MM.1S (cell line): ENCODE measurements at regions not wholly inside any gene's neighbourhood (a gene's known extent, or its start where the extent isn't known, plus 50 kb on each side); places are given as distances from the start of the nearest gene placed in this dataset.

Experiments
- DNase-seq: peaks from one replicate; pipeline ENCODE4 v3.0.0-alpha.2; 2015
- H2AFZ ChIP-seq: fragments of 300-600 bp; sonication (generic); 2 replicates; pipeline ENCODE4 v1.6.0; 2016; ENCODE audit warnings: antibody characterized with exemption, low read length
- H3F3A ChIP-seq: fragments of 300-600 bp; sonication (generic); 2 replicates; pipeline ENCODE4 v1.6.1; 2016; ENCODE audit warnings: mild to moderate bottlenecking, antibody characterized with exemption, low read length, moderate library complexity, mixed read lengths; ENCODE audit not compliant: insufficient read depth
- H3K27ac ChIP-seq: fragments of 300-600 bp; sonication (generic); 2 replicates; pipeline ENCODE4 v1.5.1; 2016; ENCODE audit warnings: mild to moderate bottlenecking, low read length
- H3K27me3 ChIP-seq: fragments of 300-600 bp; sonication (generic); replicated peaks from 2 replicates; pipeline ENCODE4 v1.6.0; 2016; ENCODE audit warnings: low read length; ENCODE audit not compliant: insufficient read depth
- H3K36me3 ChIP-seq: fragments of 300-600 bp; sonication (generic); replicated peaks from 2 replicates; pipeline ENCODE4 v1.6.1; 2016; ENCODE audit warnings: mild to moderate bottlenecking, low read length, mixed read lengths; ENCODE audit not compliant: insufficient read depth
- H3K4me1 ChIP-seq: fragments of 300-600 bp; sonication (generic); 2 replicates; pipeline ENCODE4 v1.6.1; 2016; ENCODE audit warnings: low read length, mixed read lengths
- H3K4me2 ChIP-seq: fragments of 300-600 bp; sonication (generic); 2 replicates; pipeline ENCODE4 v1.6.0; 2016; ENCODE audit warnings: low read depth, low read length
- H3K4me3 ChIP-seq: fragments of 300-600 bp; sonication (generic); 2 replicates; pipeline ENCODE4 v1.5.1; 2016; ENCODE audit warnings: low read length, mixed read lengths
- H3K79me2 ChIP-seq: fragments of 300-600 bp; sonication (generic); 2 replicates; pipeline ENCODE4 v1.6.1; 2016; ENCODE audit warnings: mixed run types, low read length, mixed read lengths
- H3K9ac ChIP-seq: fragments of 300-600 bp; sonication (generic); 2 replicates; pipeline ENCODE4 v1.6.1; 2016; ENCODE audit warnings: low read length, mixed read lengths
- H3K9me2 ChIP-seq: fragments of 300-600 bp; sonication (generic); replicated peaks from 2 replicates; pipeline ENCODE4 v1.6.1; 2016; ENCODE audit warnings: mild to moderate bottlenecking, low read length, mixed read lengths; ENCODE audit not compliant: insufficient read depth
- H3K9me3 ChIP-seq: fragments of 300-600 bp; sonication (generic); replicated peaks from 2 replicates; pipeline ENCODE4 v1.6.1; 2016; ENCODE audit warnings: mild to moderate bottlenecking, low read length, mixed read lengths; ENCODE audit not compliant: insufficient read depth
- H4K20me1 ChIP-seq: fragments of 300-600 bp; sonication (generic); 2 replicates; pipeline ENCODE4 v1.6.1; 2016; ENCODE audit warnings: mild to moderate bottlenecking, low read length, moderate library complexity, mixed read lengths; ENCODE audit not compliant: insufficient read depth
- EZH2 ChIP-seq: fragments of 300-600 bp; sonication (generic); optimal IDR thresholded peaks from 2 replicates; pipeline ENCODE3; 2017; ENCODE audit warnings: low read depth, mild to moderate bottlenecking, antibody characterized with exemption, low read length, mixed read lengths
- EZH2phosphoT487 ChIP-seq: fragments of 300-600 bp; sonication (generic); IDR thresholded peaks from 2 replicates; pipeline ENCODE4 v1.6.1; 2018; ENCODE audit warnings: antibody characterized with exemption, low read length
- TF ChIP-seq, protein P1 (sequence below): fragments of 300-600 bp; sonication (generic); IDR thresholded peaks from 2 replicates; pipeline ENCODE4 v1.5.1; 2016; ENCODE audit warnings: antibody characterized with exemption, low read length, mixed read lengths

DNA sequence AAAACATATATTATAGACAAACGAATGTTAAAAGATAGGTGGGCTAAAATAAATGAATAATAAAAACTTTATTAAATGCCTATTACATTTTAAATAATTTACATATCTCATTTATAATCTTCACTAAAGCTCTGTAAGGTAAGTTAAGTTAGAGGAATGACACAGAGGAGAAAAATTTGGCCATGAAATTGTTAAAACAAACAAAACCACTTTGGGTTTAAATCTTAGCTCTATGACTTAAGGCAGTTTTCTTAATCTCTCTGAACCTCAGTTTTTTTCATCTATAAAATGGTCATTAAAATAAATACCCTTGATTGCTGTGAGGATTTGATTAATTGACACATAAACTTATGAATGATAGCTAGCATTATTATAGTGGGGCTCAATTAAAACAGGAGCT lies 404.8 kb upstream of the ATP11B start:
- H3K27ac ChIP-seq: peak overlapping the region; percentile 70

DNA sequence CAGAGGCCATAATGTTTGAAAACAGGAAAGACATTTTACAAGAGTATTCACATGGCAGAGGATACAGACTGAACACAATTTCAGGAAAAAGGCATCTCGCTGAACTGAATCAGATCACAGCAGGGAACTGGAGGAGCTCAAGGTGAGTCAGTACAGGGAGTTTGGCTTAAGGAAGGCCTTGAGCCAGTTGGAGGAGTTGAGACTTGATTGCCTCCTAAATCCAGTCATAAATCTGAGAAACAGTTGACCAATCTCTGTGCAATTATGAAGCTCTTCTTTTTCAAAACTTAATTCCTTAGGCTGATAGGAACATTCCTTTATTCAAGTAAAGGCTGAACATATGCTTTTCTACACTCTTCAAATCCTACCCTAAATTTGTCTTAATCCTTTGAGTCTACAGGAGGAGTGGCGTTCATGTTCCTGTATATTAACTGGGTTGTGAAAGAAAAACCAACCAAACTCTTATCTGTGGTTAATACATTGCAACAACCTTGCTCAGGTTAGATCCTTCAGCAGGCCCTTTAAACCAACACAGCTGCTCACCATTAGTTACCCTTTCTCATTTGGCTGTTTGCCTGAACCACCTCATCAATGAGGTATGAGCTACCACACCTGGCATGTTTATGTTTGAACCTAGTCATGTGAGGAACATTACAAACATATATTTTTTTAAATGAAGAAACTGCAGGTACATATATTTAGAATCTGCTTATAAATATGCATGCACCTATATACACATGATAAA lies 404.1 kb upstream of the ATP11B start:
- H4K20me1 ChIP-seq: no peaks in the 10 kb centered on the region
- H3K36me3 ChIP-seq: no peaks in the 10 kb centered on the region
- H3K9me3 ChIP-seq: no peaks in the 10 kb centered on the region
- TF ChIP-seq EZH2phosphoT487 (no peak), EZH2 (no peak)
- TF ChIP-seq, protein P1, sequence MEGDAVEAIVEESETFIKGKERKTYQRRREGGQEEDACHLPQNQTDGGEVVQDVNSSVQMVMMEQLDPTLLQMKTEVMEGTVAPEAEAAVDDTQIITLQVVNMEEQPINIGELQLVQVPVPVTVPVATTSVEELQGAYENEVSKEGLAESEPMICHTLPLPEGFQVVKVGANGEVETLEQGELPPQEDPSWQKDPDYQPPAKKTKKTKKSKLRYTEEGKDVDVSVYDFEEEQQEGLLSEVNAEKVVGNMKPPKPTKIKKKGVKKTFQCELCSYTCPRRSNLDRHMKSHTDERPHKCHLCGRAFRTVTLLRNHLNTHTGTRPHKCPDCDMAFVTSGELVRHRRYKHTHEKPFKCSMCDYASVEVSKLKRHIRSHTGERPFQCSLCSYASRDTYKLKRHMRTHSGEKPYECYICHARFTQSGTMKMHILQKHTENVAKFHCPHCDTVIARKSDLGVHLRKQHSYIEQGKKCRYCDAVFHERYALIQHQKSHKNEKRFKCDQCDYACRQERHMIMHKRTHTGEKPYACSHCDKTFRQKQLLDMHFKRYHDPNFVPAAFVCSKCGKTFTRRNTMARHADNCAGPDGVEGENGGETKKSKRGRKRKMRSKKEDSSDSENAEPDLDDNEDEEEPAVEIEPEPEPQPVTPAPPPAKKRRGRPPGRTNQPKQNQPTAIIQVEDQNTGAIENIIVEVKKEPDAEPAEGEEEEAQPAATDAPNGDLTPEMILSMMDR: no peak
- H3K9ac ChIP-seq: peak overlapping the region; percentile 1; the same call in 1 of the 2 replicates
- peaks cover 36% of the 10 kb centered on the region for H3F3A ChIP-seq
- H3K27me3 ChIP-seq: no peaks in the 10 kb centered on the region
- no peak overlapping the region for H3K4me3 ChIP-seq
- H2AFZ ChIP-seq: peak overlapping the region; percentile 34
- H3K79me2 ChIP-seq: no peaks in the 10 kb centered on the region
- peak; percentile 96 for DNase-seq
- H3K4me2 ChIP-seq: peak overlapping the region; percentile 19; the same call in 1 of the 2 replicates
- H3K9me2 ChIP-seq: no peaks in the 10 kb centered on the region
- peaks cover 57% of the 10 kb centered on the region for H3K4me1 ChIP-seq
- peak overlapping the region; percentile 70 for H3K27ac ChIP-seq

More for the DNA sequence above, 404.8 kb upstream of the ATP11B start:
- Histone ChIP-seq H2AFZ (peak overlapping the region; percentile 34), H3K4me3 (no peak overlapping the region), H3K4me2 (peak overlapping the region; percentile 19; the same call in 1 of the 2 replicates), H3K36me3 (no peaks in the 10 kb centered on the region), H3K79me2 (no peaks in the 10 kb centered on the region), H3K9me2 (no peaks in the 10 kb centered on the region), H3K9me3 (no peaks in the 10 kb centered on the region), H3K4me1 (peaks cover 60% of the 10 kb centered on the region), H3K9ac (no peak overlapping the region), H3K27me3 (no peaks in the 10 kb centered on the region), H3F3A (peaks cover 28% of the 10 kb centered on the region), H4K20me1 (no peaks in the 10 kb centered on the region)
- no peak for DNase-seq
- TF ChIP-seq EZH2 (no peak), EZH2phosphoT487 (no peak)
- TF ChIP-seq, protein P1: no peak

DNA sequence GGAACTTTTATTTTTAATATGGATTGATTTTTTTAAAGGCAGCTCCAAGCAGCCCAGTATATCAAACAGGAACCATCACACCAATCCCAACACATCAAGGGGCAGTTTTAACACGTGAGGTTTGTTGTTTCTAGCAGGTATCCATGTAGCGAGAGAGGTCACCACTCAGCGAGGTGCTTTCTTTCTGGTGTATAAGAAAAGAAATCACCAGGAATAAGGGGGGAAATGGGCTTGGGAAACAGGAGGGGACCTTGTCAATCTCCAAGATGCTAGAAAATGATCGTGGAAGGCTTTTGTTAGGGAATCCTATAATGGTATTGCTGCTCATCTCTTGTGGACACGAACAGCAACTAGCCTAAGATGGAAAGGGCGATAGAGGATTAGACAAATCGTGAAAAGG lies 402.9 kb upstream of the ATP11B start:
- Histone ChIP-seq H3K36me3 (no peaks in the 10 kb centered on the region), H2AFZ (no peak overlapping the region), H3K9me2 (no peaks in the 10 kb centered on the region), H3K9me3 (no peaks in the 10 kb centered on the region), H3K27ac (no peak overlapping the region), H3K9ac (no peak overlapping the region), H3K27me3 (no peaks in the 10 kb centered on the region), H3F3A (peaks cover 43% of the 10 kb centered on the region), H3K79me2 (no peaks in the 10 kb centered on the region), H4K20me1 (no peaks in the 10 kb centered on the region), H3K4me2 (no peak overlapping the region), H3K4me1 (peaks cover 66% of the 10 kb centered on the region), H3K4me3 (no peak overlapping the region)
- TF ChIP-seq, protein P1: no peak
- TF ChIP-seq EZH2phosphoT487 (no peak), EZH2 (no peak)
- no peak for DNase-seq
